Effector memory CD8-positive, alpha-beta T cell (primary cell): ENCODE measurements at regions not wholly inside any gene's neighbourhood (a gene's known extent, or its start where the extent isn't known, plus 50 kb on each side); places are given as distances from the start of the nearest gene placed in this dataset.

ENCODE experiments used
- ATAC-seq: fragments of 150-1000 bp; cut with Tn5 transposase; replicated peaks from 2 replicates; pipeline ENCODE4 v1.10.0; 2021; ENCODE audit warnings: mild to moderate bottlenecking, moderate library complexity
- DNase-seq, 3 experiments: peaks; one replicate each; pipeline ENCODE4 v3.0.0; 2021
- H3K27ac Mint-ChIP-seq, 2 donors: one replicate each; pipeline ENCODE4 v1.8.0; 2022; ENCODE audit warnings: mild to moderate bottlenecking in 2 of 2, mixed read lengths in 2 of 2, moderate library complexity in 2 of 2
- H3K27me3 Mint-ChIP-seq, 2 donors: one replicate each; pipeline ENCODE4 v1.8.0; 2022; ENCODE audit warnings: mixed read lengths in 2 of 2
- H3K36me3 Mint-ChIP-seq: one replicate; pipeline ENCODE4 v1.8.0; 2022; ENCODE audit warnings: mild to moderate bottlenecking, moderate library complexity, mixed read lengths; ENCODE audit not compliant: insufficient read depth
- H3K4me1 Mint-ChIP-seq, 2 donors: one replicate each; pipeline ENCODE4 v1.8.0; 2022; ENCODE audit warnings: low read depth in 2 of 2, mixed read lengths in 2 of 2
- H3K4me3 Mint-ChIP-seq, 2 donors: one replicate each; pipeline ENCODE4 v1.8.0; 2022; ENCODE audit warnings: mild to moderate bottlenecking in 2 of 2, mixed read lengths in 2 of 2, moderate library complexity in 2 of 2
- H3K9me3 Mint-ChIP-seq, 2 donors: one replicate each; pipeline ENCODE4 v1.8.0; 2022; ENCODE audit warnings: mixed read lengths in 2 of 2

GRCh38 chr5:56352808-56353590, 119.9 kb upstream of the ANKRD55 start:
- Mint-ChIP-seq H3K9me3 (no peaks in the 10 kb centered on the region), H3K4me1 (no peaks in the 10 kb centered on the region), H3K36me3 (no peaks in the 10 kb centered on the region), H3K4me3 (no peak overlapping the region), H3K27me3 (peaks cover 13 to 15% of the 10 kb centered on the region in 2 donors), H3K27ac (no peak overlapping the region)
- DNase-seq (no peak), ATAC-seq (no peak)

GRCh38 chr5:56350597-56351170, 117.6 kb upstream of the ANKRD55 start:
- no peaks in the 10 kb centered on the region for H3K9me3 Mint-ChIP-seq
- ATAC-seq = no peak
- DNase-seq = no peak
- H3K4me1 Mint-ChIP-seq = no peaks in the 10 kb centered on the region
- no peaks in the 10 kb centered on the region for H3K36me3 Mint-ChIP-seq
- no peak overlapping the region for H3K4me3 Mint-ChIP-seq
- peaks cover 15 to 18% of the 10 kb centered on the region in 2 donors for H3K27me3 Mint-ChIP-seq
- H3K27ac Mint-ChIP-seq = no peak overlapping the region

GRCh38 chr5:56350011-56350596, 117.0 kb upstream of the ANKRD55 start:
- no peak overlapping the region for H3K27ac Mint-ChIP-seq
- H3K4me3 Mint-ChIP-seq = no peak overlapping the region
- no peaks in the 10 kb centered on the region for H3K36me3 Mint-ChIP-seq
- DNase-seq (no peak), ATAC-seq (no peak)
- H3K27me3 Mint-ChIP-seq = peaks cover 15 to 18% of the 10 kb centered on the region in 2 donors
- no peaks in the 10 kb centered on the region for H3K4me1 Mint-ChIP-seq
- H3K9me3 Mint-ChIP-seq = no peaks in the 10 kb centered on the region

- Mint-ChIP-seq H3K27me3 (peaks cover 15 to 19% of the 10 kb centered on the region in 2 donors), H3K9me3 (no peaks in the 10 kb centered on the region), H3K36me3 (no peaks in the 10 kb centered on the region), H3K27ac (no peak overlapping the region), H3K4me3 (no peak overlapping the region), H3K4me1 (no peaks in the 10 kb centered on the region)
- no peak for DNase-seq
- ATAC-seq = no peak
These were observed 116.3 kb upstream of the ANKRD55 start for GRCh38 chr5:56349461-56349860.

GRCh38 chr5:56346741-56347535, 113.8 kb upstream of the ANKRD55 start:
- no peak for ATAC-seq
- DNase-seq = no peak
- Mint-ChIP-seq H3K9me3 (no peaks in the 10 kb centered on the region), H3K4me3 (no peak overlapping the region), H3K27ac (no peak overlapping the region), H3K27me3 (peaks cover 15 to 33% of the 10 kb centered on the region in 2 donors), H3K4me1 (no peaks in the 10 kb centered on the region), H3K36me3 (no peaks in the 10 kb centered on the region)

GRCh38 chr5:56346044-56346710, 113.0 kb upstream of the ANKRD55 start:
- ATAC-seq (no peak), DNase-seq (no peak)
- H3K4me3 Mint-ChIP-seq = no peak overlapping the region
- H3K9me3 Mint-ChIP-seq = no peaks in the 10 kb centered on the region
- H3K36me3 Mint-ChIP-seq = no peaks in the 10 kb centered on the region
- no peaks in the 10 kb centered on the region for H3K4me1 Mint-ChIP-seq
- peaks cover 15 to 37% of the 10 kb centered on the region in 2 donors for H3K27me3 Mint-ChIP-seq
- no peak overlapping the region for H3K27ac Mint-ChIP-seq

GRCh38 chr5:56345352-56345751, 112.2 kb upstream of the ANKRD55 start:
- no peak overlapping the region for H3K27ac Mint-ChIP-seq
- peaks cover 15 to 34% of the 10 kb centered on the region in 2 donors for H3K27me3 Mint-ChIP-seq
- no peak overlapping the region for H3K4me3 Mint-ChIP-seq
- DNase-seq (no peak), ATAC-seq (no peak)
- no peaks in the 10 kb centered on the region for H3K9me3 Mint-ChIP-seq
- no peaks in the 10 kb centered on the region for H3K4me1 Mint-ChIP-seq
- H3K36me3 Mint-ChIP-seq = no peaks in the 10 kb centered on the region

GRCh38 chr5:56344594-56344993, 111.5 kb upstream of the ANKRD55 start:
- Mint-ChIP-seq H3K27me3 (peaks cover 7 to 32% of the 10 kb centered on the region in 2 donors), H3K4me1 (no peaks in the 10 kb centered on the region), H3K9me3 (no peaks in the 10 kb centered on the region), H3K27ac (no peak overlapping the region), H3K4me3 (no peak overlapping the region), H3K36me3 (no peaks in the 10 kb centered on the region)
- DNase-seq = no peak
- no peak for ATAC-seq

GRCh38 chr5:56343988-56344387, 110.9 kb upstream of the ANKRD55 start:
- Mint-ChIP-seq H3K4me1 (no peaks in the 10 kb centered on the region), H3K27ac (no peak overlapping the region), H3K27me3 (peaks cover 1 to 26% of the 10 kb centered on the region in 2 donors), H3K9me3 (no peaks in the 10 kb centered on the region), H3K4me3 (no peak overlapping the region), H3K36me3 (no peaks in the 10 kb centered on the region)
- ATAC-seq = no peak
- no peak for DNase-seq

GRCh38 chr5:56342616-56343015, 109.5 kb upstream of the ANKRD55 start:
- no peak for ATAC-seq
- no peak overlapping the region for H3K4me3 Mint-ChIP-seq

GRCh38 chr5:56340196-56340980, 107.3 kb upstream of the ANKRD55 start:
- peaks cover 9 to 34% of the 10 kb centered on the region in 2 donors for H3K27me3 Mint-ChIP-seq
- H3K4me1 Mint-ChIP-seq = no peaks in the 10 kb centered on the region
- peaks cover 0 to 1% of the 10 kb centered on the region in 2 donors for H3K9me3 Mint-ChIP-seq
- no peak for DNase-seq
- H3K36me3 Mint-ChIP-seq = no peaks in the 10 kb centered on the region
- no peak for ATAC-seq
- no peak overlapping the region for H3K27ac Mint-ChIP-seq
- H3K4me3 Mint-ChIP-seq = no peak overlapping the region

More at GRCh38 chr5:56342616-56343015, 109.5 kb upstream of the ANKRD55 start:
- DNase-seq = no peak
- no peaks in the 10 kb centered on the region for H3K36me3 Mint-ChIP-seq
- peaks cover 9 to 35% of the 10 kb centered on the region in 2 donors for H3K27me3 Mint-ChIP-seq
- no peaks in the 10 kb centered on the region for H3K4me1 Mint-ChIP-seq
- no peak overlapping the region for H3K27ac Mint-ChIP-seq
- H3K9me3 Mint-ChIP-seq = no peaks in the 10 kb centered on the region

- DNase-seq = no peak
- Mint-ChIP-seq H3K36me3 (no peaks in the 10 kb centered on the region), H3K4me3 (no peak overlapping the region), H3K27ac (no peak overlapping the region), H3K9me3 (peaks cover 0 to 2% of the 10 kb centered on the region in 2 donors), H3K27me3 (peaks cover 9 to 36% of the 10 kb centered on the region in 2 donors), H3K4me1 (no peaks in the 10 kb centered on the region)
- no peak for ATAC-seq
These were observed 106.6 kb upstream of the ANKRD55 start for GRCh38 chr5:56339732-56340131.
